DOHH2 (cell line): ENCODE measurements at regions not wholly inside any gene's neighbourhood (a gene's known extent, or its start where the extent isn't known, plus 50 kb on each side); places are given as distances from the start of the nearest gene placed in this dataset.

Experiments used
- CTCF ChIP-seq: fragments of 200-600 bp; sonication (generic); IDR thresholded peaks from one replicate; pipeline ENCODE4 v1.5.1; 2014; ENCODE audit warnings: antibody characterized with exemption, mild to moderate bottlenecking, low read depth, low read length; ENCODE audit not compliant: poor library complexity, severe bottlenecking
- EZH2phosphoT487 ChIP-seq: fragments of 200-600 bp; sonication (generic); IDR thresholded peaks from 2 replicates; pipeline ENCODE4 v1.6.1; 2017; ENCODE audit warnings: borderline replicate concordance, mild to moderate bottlenecking, antibody characterized with exemption, low read length, moderate library complexity, mixed read lengths

GRCh38 chr14:98791661-98792060, 480.3 kb downstream of the BCL11B start:
- TF ChIP-seq CTCF (no peak), EZH2phosphoT487 (no peak)
